A549 (cell line): ENCODE measurements at regions not wholly inside any gene's neighbourhood (a gene's known extent, or its start where the extent isn't known, plus 50 kb on each side); places are given as distances from the start of the nearest gene placed in this dataset.

Source experiments
- ATAC-seq, 2 experiments: fragments of 200-7000 bp in 1 of 2; fragments of >200 bp in 1 of 2; cut with Nextera tagmentation in 1 of 2; cut with Tn5 transposase in 1 of 2; 3 replicates each; pipeline versions ENCODE4 v1.8.0 to v1.9.1; 2018 to 2020; ENCODE audit warnings: mild to moderate bottlenecking in 1 of 2, moderate library complexity in 1 of 2
- CTCF ChIA-PET: fragments of 300-600 bp; sonication (Branson Sonifier 250); formaldehyde crosslinking; extraction: SDS; loops from one replicate; lab custom pipeline; 2021; ENCODE audit warnings: antibody characterized with exemption, inconsistent platforms; lab: Yijun Ruan, JAX
- POLR2A ChIA-PET: fragments of 350-600 bp; formaldehyde crosslinking; extraction: SDS; loops from one replicate; lab custom pipeline; 2021; ENCODE audit warnings: antibody characterized with exemption, inconsistent platforms; lab: Yijun Ruan, JAX
- DNase-seq, 2 experiments: peaks; one replicate each; pipeline versions ENCODE4 v3.0.0 to v3.0.0-alpha.2; 2011 to 2016; ENCODE audit warnings: low read depth in 1 of 2, low spot score in 1 of 2
- FAIRE-seq: peaks from 2 replicates; lab custom pipeline; 2011; peaks lifted over from hg19 to GRCh38; lab: Jason Lieb, UNC
- H3K27ac ChIP-seq, 2 experiments: fragments of >200 bp; sonication (Bioruptor Twin); formaldehyde crosslinking; 3 replicates each; pipeline ENCODE4 v1.5.1; 2016 to 2017
- H3K4me1 ChIP-seq: fragments of >200 bp; sonication (Bioruptor Twin); formaldehyde crosslinking; 3 replicates; pipeline ENCODE4 v1.6.1; 2016
- H3K4me2 ChIP-seq: fragments of >200 bp; sonication (Bioruptor Twin); formaldehyde crosslinking; 3 replicates; pipeline ENCODE4 v1.6.1; 2016
- H3K4me3 ChIP-seq: fragments of >200 bp; sonication (Bioruptor Twin); formaldehyde crosslinking; 3 replicates; pipeline ENCODE4 v1.5.1; 2016
- H3K9me3 ChIP-seq: fragments of >200 bp; sonication (Bioruptor Twin); formaldehyde crosslinking; 3 replicates; pipeline ENCODE4 v1.6.1; 2016
- ATOH8 ChIP-seq: fragments of 250-450 bp; sonication (Bioruptor Pico); IDR thresholded peaks from 2 replicates; pipeline ENCODE4 v1.5.0; 2020; ENCODE audit warnings: low read depth, mild to moderate bottlenecking, moderate library complexity
- EHF ChIP-seq: fragments of 250-450 bp; sonication (Bioruptor Pico); IDR thresholded peaks from 2 replicates; pipeline ENCODE4 v1.5.0; 2020; ENCODE audit warnings: mild to moderate bottlenecking
- ELK1 ChIP-seq: fragments of 150-350 bp; IDR thresholded peaks from 2 replicates; pipeline ENCODE4 v1.6.1; 2014; ENCODE audit warnings: low read depth, mild to moderate bottlenecking, low read length
- FOSB ChIP-seq: fragments of 250-450 bp; sonication (Bioruptor Pico); IDR thresholded peaks from 2 replicates; pipeline ENCODE4 v1.5.0; 2020; ENCODE audit warnings: mild to moderate bottlenecking, moderate library complexity
- FOSL2 ChIP-seq, 2 experiments: fragments of 450-650 bp in 1 of 2; fragments of >200 bp in 1 of 2; sonication (Bioruptor Twin) in 1 of 2; formaldehyde crosslinking; IDR thresholded peaks; 2 replicates each; pipeline versions ENCODE4 v1.5.0 to v1.6.1; 2016 to 2020; ENCODE audit warnings: mild to moderate bottlenecking in 1 of 2, moderate library complexity in 1 of 2
- GATA3 ChIP-seq: IDR thresholded peaks from 2 replicates; pipeline ENCODE4 v1.6.1; 2012; ENCODE audit warnings: borderline replicate concordance
- HDAC2 ChIP-seq: fragments of 200-600 bp; sonication (generic); IDR thresholded peaks from 2 replicates; pipeline ENCODE4 v1.6.1; 2016
- HMGXB4 ChIP-seq: fragments of 250-450 bp; sonication (Bioruptor Pico); IDR thresholded peaks from 2 replicates; pipeline ENCODE4 v1.5.0; 2021; ENCODE audit warnings: mild to moderate bottlenecking, moderate library complexity, borderline replicate concordance
- HOXB5 ChIP-seq: fragments of 250-450 bp; sonication (Bioruptor Pico); IDR thresholded peaks from 2 replicates; pipeline ENCODE4 v1.5.0; 2020; ENCODE audit warnings: mild to moderate bottlenecking, moderate library complexity
- KDM1A ChIP-seq: fragments of 200-600 bp; sonication (generic); IDR thresholded peaks from 2 replicates; pipeline ENCODE4 v1.6.1; 2016; ENCODE audit warnings: low read depth, mild to moderate bottlenecking
- MAFK ChIP-seq: fragments of 450-650 bp; IDR thresholded peaks from 2 replicates; pipeline ENCODE4 v1.6.1; 2014; ENCODE audit not compliant: partially characterized antibody
- NPAS2 ChIP-seq: fragments of 250-450 bp; sonication (Bioruptor Pico); IDR thresholded peaks from 2 replicates; pipeline ENCODE4 v1.8.0; 2022; ENCODE audit warnings: mild to moderate bottlenecking, moderate library complexity, borderline replicate concordance
- POLR2AphosphoS2 ChIP-seq: conservative IDR thresholded peaks from 2 replicates; pipeline ENCODE4 v1.6.1; 2012; ENCODE audit warnings: low read length, improper control_type of control experiment, inconsistent platforms
- RAD21 ChIP-seq, 2 experiments: fragments of >200 bp in 1 of 2; sonication (Bioruptor Twin) in 1 of 2; formaldehyde crosslinking in 1 of 2; IDR thresholded peaks in 1 of 2; conservative IDR thresholded peaks in 1 of 2; 2 replicates in 1 of 2; 3 replicates in 1 of 2; pipeline ENCODE4 v1.6.1; 2012 to 2018; ENCODE audit warnings: inconsistent platforms in 1 of 2
- RCOR1 ChIP-seq: fragments of 150-350 bp; IDR thresholded peaks from 2 replicates; pipeline ENCODE4 v1.6.1; 2014; ENCODE audit warnings: antibody characterized with exemption, low read length, low read depth
- REST ChIP-seq: fragments of 200-600 bp; sonication (generic); IDR thresholded peaks from 2 replicates; pipeline ENCODE4 v1.6.1; 2016; ENCODE audit warnings: antibody characterized with exemption, mild to moderate bottlenecking, moderate library complexity
- RNF2 ChIP-seq: fragments of 200-600 bp; sonication (generic); IDR thresholded peaks from 2 replicates; pipeline ENCODE4 v1.6.1; 2016; ENCODE audit warnings: low read depth, mild to moderate bottlenecking, antibody characterized with exemption, moderate library complexity, borderline replicate concordance
- SMC3 ChIP-seq: fragments of >200 bp; sonication (Bioruptor Twin); formaldehyde crosslinking; IDR thresholded peaks from 3 replicates; pipeline ENCODE4 v1.6.1; 2018; ENCODE audit warnings: inconsistent platforms
- SREBF2 ChIP-seq: fragments of 450-650 bp; IDR thresholded peaks from 2 replicates; pipeline ENCODE4 v1.6.1; 2014; ENCODE audit warnings: mild to moderate bottlenecking, moderate library complexity
- ZNF302 ChIP-seq: fragments of 250-450 bp; sonication (Bioruptor Pico); IDR thresholded peaks from 2 replicates; pipeline ENCODE4 v1.9.0; 2021; ENCODE audit warnings: inconsistent platforms, mild to moderate bottlenecking, moderate library complexity
- ZSCAN20 ChIP-seq: fragments of 250-450 bp; sonication (Bioruptor Pico); IDR thresholded peaks from 2 replicates; pipeline ENCODE4 v1.8.0; 2022; ENCODE audit warnings: mild to moderate bottlenecking, moderate library complexity
- WGBS: methylation state at CpG from one replicate; pipeline ENCODE4 v1.1.6; 2017; ENCODE audit errors: missing lambda C conversion rate; 5-methylcytosine and 5-hydroxymethylcytosine counted together

- no peak for TF ChIP-seq HMGXB4 (CRISPR knock-in tag)
Measured at GRCh38 chr2:16464641-16465040, 201.0 kb downstream of the CYRIA start (continued).

- POLR2A ChIA-PET = no interaction called here
- no peaks in the 10 kb centered on the region for H3K9me3 ChIP-seq
- 2% methylated on average over 5 of the region's 5 CpGs for WGBS
- no peaks in the 10 kb centered on the region for H3K4me1 ChIP-seq
- FAIRE-seq = no peak
- no peak for ATAC-seq
- DNase-seq = no peak
- no peak overlapping the region for H3K4me2 ChIP-seq
- H3K4me3 ChIP-seq = no peak overlapping the region
- TF ChIP-seq SREBF2 (no peak), POLR2AphosphoS2 (no peak), RAD21 (conservative IDR thresholded peaks at IDR 0.05 in 1 of 2, IDR thresholded peaks at IDR 0.05 in 1 of 2) (no peak), ZSCAN20 (CRISPR knock-in tag) (no peak), NPAS2 (CRISPR knock-in tag) (no peak), HOXB5 (CRISPR knock-in tag) (no peak), FOSB (no peak), REST (no peak), GATA3 (no peak), HDAC2 (no peak), EHF (CRISPR knock-in tag) (no peak), ZNF302 (no peak), RCOR1 (no peak), RNF2 (no peak), ATOH8 (CRISPR knock-in tag) (no peak), SMC3 (no peak), ELK1 (no peak), MAFK (no peak), FOSL2 (IDR thresholded peaks at IDR 0.05) (no peak), FOSL2 (CRISPR knock-in tag; IDR thresholded peaks at IDR 0.05) (no peak), KDM1A (no peak)
- CTCF ChIA-PET = no interaction called here
- no peak overlapping the region for H3K27ac ChIP-seq
Measured at GRCh38 chr2:16462958-16463357, 202.7 kb downstream of the CYRIA start.
